K562 (cell line): ENCODE measurements at regions not wholly inside any gene's neighbourhood (a gene's known extent, or its start where the extent isn't known, plus 50 kb on each side); places are given as distances from the start of the nearest gene placed in this dataset.

Experiments used
- ATAC-seq: fragments of 200-7000 bp; cut with Tn5 transposase; 3 replicates; pipeline ENCODE4 v1.9.1; 2020; ENCODE audit warnings: moderate library complexity
- BruUV-seq: library from RNA; stranded (reverse); fragments of 400-500 nt; replicated peaks from 2 replicates; lab custom pipeline; 2021; lab: Mats Ljungman, UMichigan
- CTCF ChIA-PET: fragments of 300-600 bp; formaldehyde crosslinking; extraction: SDS; loops from one replicate; lab custom pipeline; 2021; ENCODE audit warnings: low intra/inter-chr PET ratio; lab: Yijun Ruan, JAX
- POLR2A ChIA-PET: fragments of 300-600, 350-650 bp; sonication (Branson Sonifier 250); formaldehyde crosslinking; extraction: SDS; loops from one replicate; lab custom pipeline; 2021; ENCODE audit warnings: antibody characterized with exemption, inconsistent platforms; lab: Yijun Ruan, JAX
- DNase-seq, 4 experiments: peaks; one replicate each; pipeline versions ENCODE4 v3.0.0 to v3.0.0-alpha.2; 2011 to 2018; ENCODE audit warnings: low spot score in 3 of 4, mixed read lengths in 3 of 4; ENCODE audit errors: extremely low read depth in 1 of 4
- FAIRE-seq: peaks from 2 replicates; lab custom pipeline; 2011; peaks lifted over from hg19 to GRCh38; lab: Jason Lieb, UNC
- H2AFZ ChIP-seq: 2 replicates; pipeline ENCODE4 v1.6.0; 2011; ENCODE audit warnings: low read depth, low read length, control low read depth, inconsistent platforms
- H3K27ac ChIP-seq: fragments of 200-600 bp; 3 replicates; pipeline ENCODE4 v1.8.0; 2011; ENCODE audit warnings: low read depth, mild to moderate bottlenecking, control low read depth, inconsistent platforms, low read length, moderate library complexity, mixed read lengths; ENCODE audit errors: extremely low read depth
- H3K27me3 ChIP-seq, 2 experiments: fragments of 300-600 bp in 1 of 2; 2 replicates in 1 of 2; 3 replicates in 1 of 2; pipeline versions ENCODE4 v1.6.0 to v1.8.0; 2011; ENCODE audit warnings: inconsistent platforms in 2 of 2, low read length in 2 of 2, mild to moderate bottlenecking in 1 of 2, mixed read lengths in 1 of 2, moderate library complexity in 1 of 2; ENCODE audit not compliant: control insufficient read depth in 2 of 2, insufficient read depth in 2 of 2
- H3K36me3 ChIP-seq: fragments of 300-600 bp; 3 replicates; pipeline ENCODE4 v1.8.0; 2011; ENCODE audit warnings: mild to moderate bottlenecking, low read length, inconsistent platforms; ENCODE audit not compliant: control insufficient read depth, insufficient read depth
- H3K4me1 ChIP-seq, 2 experiments: fragments of 200-600 bp in 1 of 2; replicated peaks in 1 of 2; 2 replicates in 1 of 2; 3 replicates in 1 of 2; pipeline versions ENCODE4 v1.5.1 to v1.8.0; 2011; ENCODE audit warnings: inconsistent platforms in 2 of 2, low read length in 2 of 2, mild to moderate bottlenecking in 1 of 2, mixed read lengths in 1 of 2, moderate library complexity in 1 of 2; ENCODE audit not compliant: control insufficient read depth in 2 of 2, insufficient read depth in 2 of 2
- H3K4me2 ChIP-seq: 2 replicates; pipeline ENCODE4 v1.6.1; 2011; ENCODE audit warnings: low read length, control low read depth, inconsistent platforms, mixed read lengths; ENCODE audit not compliant: insufficient read depth
- H3K4me3 ChIP-seq: fragments of 200-600 bp; sonication (generic), shearing (Covaris generic); 2 replicates; pipeline ENCODE4 v1.5.1; 2016; ENCODE audit warnings: control low read depth, inconsistent platforms
- H3K79me2 ChIP-seq: fragments of 200-600 bp; 3 replicates; pipeline ENCODE4 v1.8.0; 2011; ENCODE audit warnings: low read length, inconsistent platforms; ENCODE audit not compliant: control insufficient read depth, insufficient read depth
- H3K9ac ChIP-seq, 2 experiments: 2 replicates each; pipeline versions ENCODE4 v1.6.0 to v1.6.1; 2011; ENCODE audit warnings: low read depth in 2 of 2, low read length in 2 of 2, control low read depth in 1 of 2, inconsistent platforms in 1 of 2, mild to moderate bottlenecking in 1 of 2, mixed read lengths in 1 of 2; ENCODE audit not compliant: insufficient read depth in 1 of 2
- H3K9me1 ChIP-seq: one replicate; pipeline ENCODE4 v1.6.0; 2011; ENCODE audit warnings: inconsistent platforms, mild to moderate bottlenecking, low read length, moderate library complexity; ENCODE audit not compliant: control insufficient read depth, insufficient read depth
- H3K9me3 ChIP-seq: replicated peaks from 2 replicates; pipeline ENCODE4 v1.5.1; 2011; ENCODE audit warnings: low read depth, low read length, inconsistent platforms; ENCODE audit not compliant: control insufficient read depth, insufficient read depth
- H4K20me1 ChIP-seq: replicated peaks from 2 replicates; pipeline ENCODE4 v1.6.1; 2011; ENCODE audit warnings: low read length, inconsistent platforms, mixed read lengths; ENCODE audit not compliant: control insufficient read depth, insufficient read depth
- FOS ChIP-seq: IDR thresholded peaks from 3 replicates; pipeline ENCODE4 v1.6.1; 2011; ENCODE audit not compliant: insufficient read length; ENCODE audit errors: extremely low read depth
- GATAD2A ChIP-seq: fragments of 450-650 bp; IDR thresholded peaks from 2 replicates; pipeline ENCODE4 v1.6.1; 2017
- PHF8 ChIP-seq: fragments of 200-600 bp; sonication (generic); IDR thresholded peaks from 2 replicates; pipeline ENCODE4 v1.6.1; 2012; ENCODE audit warnings: mixed run types, mild to moderate bottlenecking, inconsistent platforms, low read length, moderate library complexity, borderline replicate concordance
- RBM25 ChIP-seq: fragments of 200-400 bp; formaldehyde crosslinking; IDR thresholded peaks from 2 replicates; pipeline ENCODE4 v1.6.1; 2018; ENCODE audit warnings: low read length, low read depth, moderate library complexity; ENCODE audit not compliant: severe bottlenecking
- SP1 ChIP-seq: sonication (generic); formaldehyde crosslinking; IDR thresholded peaks from 2 replicates; pipeline ENCODE4 v1.8.1; 2022; ENCODE audit warnings: mild to moderate bottlenecking, missing genetic modification reagents
- WGBS: fragments of 100-300 bp; shearing (Covaris generic); methylation state at CpG from one replicate; pipeline ENCODE4 v1.1.6; 2016; ENCODE audit warnings: low coverage, mixed read lengths; ENCODE audit not compliant: insufficient coverage; ENCODE audit errors: missing lambda C conversion rate; 5-methylcytosine and 5-hydroxymethylcytosine counted together
- in situ Hi-C: fragments of 300-500 bp; cut with MboI; formaldehyde crosslinking; loops from 4 replicates; pipeline ENCODE4 v1.15.0; 2018; ENCODE audit warnings: inconsistent platforms, mixed read lengths
- intact Hi-C: fragments of 100-400 bp; cut with micrococcal nuclease; formaldehyde crosslinking; loops from 2 replicates; pipeline ENCODE4 v1.14.2; 2022
- TF ChIP-seq, protein P1 (sequence below): IDR thresholded peaks from 2 replicates; pipeline ENCODE4 v1.6.1; 2011; ENCODE audit not compliant: insufficient read length; ENCODE audit errors: extremely low read depth
- TF ChIP-seq, protein P2 (sequence below): fragments of 200-800 bp; sonication (Bioruptor generic); IDR thresholded peaks from 2 replicates; pipeline ENCODE4 v1.6.1; 2017; ENCODE audit warnings: missing genetic modification characterization, missing compliant biosample characterization

DNA sequence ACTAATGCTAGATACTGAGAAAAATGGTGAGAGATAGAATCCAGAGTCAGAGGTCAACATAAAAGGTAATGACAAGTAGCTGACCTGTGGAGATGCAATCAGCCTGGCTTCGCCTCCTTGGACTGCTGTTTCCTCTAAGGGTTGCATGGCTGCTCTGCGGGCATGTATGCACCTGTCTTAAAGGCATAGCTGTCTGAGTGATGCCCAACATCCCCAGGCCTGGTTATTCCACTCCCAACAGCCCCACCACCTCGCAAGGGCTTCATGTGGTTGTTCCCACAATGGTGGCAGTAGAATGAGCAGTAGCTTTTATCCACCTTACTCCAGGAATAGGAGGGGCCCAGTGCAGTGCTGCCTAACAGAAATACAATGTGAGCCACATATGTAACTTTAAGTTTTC, 69.7 kb upstream of the ALK start:
- H4K20me1 ChIP-seq: no peaks in the 10 kb centered on the region
- BruUV-seq: no TSS peak
- H3K9me3 ChIP-seq: no peaks in the 10 kb centered on the region
- no peak overlapping the region for H3K27ac ChIP-seq
- ChIA-PET POLR2A (interaction anchor here (0.7 kb wide), 1 partner anchor 10 kb away, joined by 3 read pairs; no protein-coding TSS in a partner anchor), CTCF (no interaction called here)
- no peaks in the 10 kb centered on the region for H3K4me1 ChIP-seq
- ATAC-seq (no peak), DNase-seq (no peak), FAIRE-seq (no peak)
- H3K4me3 ChIP-seq: no peak overlapping the region
- in situ Hi-C loops: no loop called here
- no peak overlapping the region for H2AFZ ChIP-seq
- no peaks in the 10 kb centered on the region for H3K79me2 ChIP-seq
- intact Hi-C loops: no loop called here
- no peaks in the 10 kb centered on the region for H3K36me3 ChIP-seq
- WGBS: 2% methylated on average over 3 of the region's 3 CpGs
- H3K9me1 ChIP-seq: no peaks in the 10 kb centered on the region
- H3K27me3 ChIP-seq: 0 out of 5 replicates have a peak, but pooled peaks cover 0 to 6% of the 10 kb centered on the region in 2 experiments
- H3K9ac ChIP-seq: no peak overlapping the region
- TF ChIP-seq, protein P1, sequence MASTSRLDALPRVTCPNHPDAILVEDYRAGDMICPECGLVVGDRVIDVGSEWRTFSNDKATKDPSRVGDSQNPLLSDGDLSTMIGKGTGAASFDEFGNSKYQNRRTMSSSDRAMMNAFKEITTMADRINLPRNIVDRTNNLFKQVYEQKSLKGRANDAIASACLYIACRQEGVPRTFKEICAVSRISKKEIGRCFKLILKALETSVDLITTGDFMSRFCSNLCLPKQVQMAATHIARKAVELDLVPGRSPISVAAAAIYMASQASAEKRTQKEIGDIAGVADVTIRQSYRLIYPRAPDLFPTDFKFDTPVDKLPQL: no peak
- TF ChIP-seq GATAD2A (no peak), FOS (no peak), PHF8 (no peak), RBM25 (no peak), SP1 (no peak)
- TF ChIP-seq, protein P2, sequence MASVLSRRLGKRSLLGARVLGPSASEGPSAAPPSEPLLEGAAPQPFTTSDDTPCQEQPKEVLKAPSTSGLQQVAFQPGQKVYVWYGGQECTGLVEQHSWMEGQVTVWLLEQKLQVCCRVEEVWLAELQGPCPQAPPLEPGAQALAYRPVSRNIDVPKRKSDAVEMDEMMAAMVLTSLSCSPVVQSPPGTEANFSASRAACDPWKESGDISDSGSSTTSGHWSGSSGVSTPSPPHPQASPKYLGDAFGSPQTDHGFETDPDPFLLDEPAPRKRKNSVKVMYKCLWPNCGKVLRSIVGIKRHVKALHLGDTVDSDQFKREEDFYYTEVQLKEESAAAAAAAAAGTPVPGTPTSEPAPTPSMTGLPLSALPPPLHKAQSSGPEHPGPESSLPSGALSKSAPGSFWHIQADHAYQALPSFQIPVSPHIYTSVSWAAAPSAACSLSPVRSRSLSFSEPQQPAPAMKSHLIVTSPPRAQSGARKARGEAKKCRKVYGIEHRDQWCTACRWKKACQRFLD (CRISPR knock-in tag): no peak
- H3K4me2 ChIP-seq: no peak overlapping the region
